Esophagus squamous epithelium (tissue), 4 donors: ENCODE measurements at regions not wholly inside any gene's neighbourhood (a gene's known extent, or its start where the extent isn't known, plus 50 kb on each side); places are given as distances from the start of the nearest gene placed in this dataset.

ENCODE experiments used
- CTCF ChIP-seq, 6 experiments: fragments of 450-650 bp in 4 of 6; fragments of 200-600 bp in 2 of 6; sonication (generic) in 2 of 6; IDR thresholded peaks; one replicate each; pipeline ENCODE4 v1.5.1; 2016 to 2019; ENCODE audit warnings: antibody characterized with exemption in 6 of 6, mild to moderate bottlenecking in 4 of 6, moderate library complexity in 4 of 6
- POLR2A ChIP-seq, 4 donors: fragments of 450-650 bp; IDR thresholded peaks; one replicate each; pipeline ENCODE4 v1.6.1; 2017; ENCODE audit warnings: antibody characterized with exemption in 4 of 4, mild to moderate bottlenecking in 4 of 4, moderate library complexity in 3 of 4

GRCh38 chr1:244330318-244330625 is 121.4 kb downstream of the ADSS2 start:
- TF ChIP-seq CTCF (IDR thresholded peaks at IDR 0.05) (no peak), POLR2A (IDR thresholded peaks at IDR 0.05) (no peak)
